Cardiac fibroblast (primary cell): ENCODE measurements at regions not wholly inside any gene's neighbourhood (a gene's known extent, or its start where the extent isn't known, plus 50 kb on each side); places are given as distances from the start of the nearest gene placed in this dataset.

Experiments
- DNase-seq, 2 donors: peaks; one replicate each; pipeline versions ENCODE4 v3.0.0 to v3.0.0-alpha.2; 2010; ENCODE audit warnings: low read depth in 2 of 2
- H3K4me3 ChIP-seq, 2 donors: replicated peaks in 1 of 2; 1 replicate in 1 of 2; 2 replicates in 1 of 2; pipeline ENCODE4 v1.5.1; 2011; ENCODE audit warnings: low read depth in 2 of 2, low read length in 2 of 2, mild to moderate bottlenecking in 2 of 2, moderate library complexity in 1 of 2
- CTCF ChIP-seq: IDR thresholded peaks from one replicate; pipeline ENCODE4 v1.5.1; 2011; ENCODE audit warnings: low read depth, mild to moderate bottlenecking, low read length, inconsistent platforms

DNA sequence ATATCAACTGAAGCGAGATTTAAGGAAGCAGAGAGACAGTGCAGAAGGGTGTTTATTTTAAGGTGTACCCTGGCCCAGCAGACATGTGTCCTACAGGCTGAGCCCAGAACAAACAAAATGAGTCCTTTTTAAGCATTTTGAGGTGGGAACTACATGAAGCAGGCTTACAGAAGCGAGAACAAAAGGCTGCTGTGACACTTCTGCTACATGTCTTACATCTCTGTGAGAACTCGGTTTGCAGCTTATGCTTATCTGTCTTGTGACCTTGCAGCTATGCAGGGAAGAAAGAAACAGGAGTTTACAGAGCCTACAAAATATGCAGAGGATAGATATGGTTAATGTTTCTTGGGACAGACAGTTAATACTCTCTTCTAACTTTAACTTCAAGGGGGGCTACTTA is 295.9 kb downstream of the CEMIP2 start:
- no peak for DNase-seq
- H3K4me3 ChIP-seq, result no peak overlapping the region
- no peak for TF ChIP-seq CTCF

- TF ChIP-seq CTCF, result no peak
- H3K4me3 ChIP-seq, result no peak overlapping the region
- no peak for DNase-seq
Measured at GRCh38 chr9:71465392-71465791, 302.9 kb downstream of the CEMIP2 start.

DNA sequence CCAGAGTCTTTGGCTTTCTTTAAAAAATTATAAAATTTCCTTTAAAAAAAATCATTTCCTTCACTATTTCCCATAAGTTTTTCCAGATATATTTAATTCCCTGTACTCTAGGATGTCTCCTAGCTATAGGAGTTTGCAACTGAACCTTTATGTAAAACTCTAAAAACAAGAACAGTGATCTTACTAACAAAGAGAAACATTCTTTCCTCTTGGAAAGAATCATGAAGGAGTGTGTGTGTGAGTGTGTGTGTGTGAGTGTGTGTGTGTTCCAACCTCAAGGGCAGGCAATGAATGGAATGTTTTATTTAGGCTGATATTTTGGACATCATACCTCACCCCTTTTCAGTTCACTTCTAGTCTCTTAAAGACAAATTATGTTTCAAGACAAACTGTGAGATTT is 309.2 kb downstream of the CEMIP2 start:
- TF ChIP-seq CTCF, result no peak

GRCh38 chr9:71446473-71447411 is 321.6 kb downstream of the CEMIP2 start:
- no peak for TF ChIP-seq CTCF
- peak overlapping the region; percentile 40 to 44 for H3K4me3 ChIP-seq
- peak; percentile 57 to 60 for DNase-seq

More for the DNA sequence above, 309.2 kb downstream of the CEMIP2 start:
- H3K4me3 ChIP-seq, result no peak overlapping the region
- DNase-seq, result no peak

DNA sequence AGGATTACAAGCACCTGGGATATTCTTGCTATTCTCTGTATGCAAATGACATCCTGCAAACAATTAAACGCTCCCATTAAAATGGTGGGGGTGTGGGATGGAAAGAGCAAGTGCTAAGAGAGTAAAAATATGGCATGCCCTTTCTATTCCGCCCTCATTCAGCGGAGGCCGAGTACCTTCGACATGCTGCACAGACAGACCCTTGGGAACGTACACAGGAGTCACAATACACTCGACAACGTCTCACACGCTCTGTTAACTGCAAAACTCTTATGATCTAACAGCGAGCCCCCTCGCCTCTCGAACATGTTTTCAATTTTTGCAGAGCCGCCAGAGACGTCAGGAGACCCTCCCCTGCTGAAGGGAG is 322.2 kb downstream of the CEMIP2 start:
- no peak for TF ChIP-seq CTCF
- no peak for DNase-seq
- peak overlapping the region in 1 of 2 donors; percentile 44 for H3K4me3 ChIP-seq

- no peak overlapping the region for H3K4me3 ChIP-seq
- no peak for TF ChIP-seq CTCF
- no peak for DNase-seq
Measured at GRCh38 chr9:71442937-71443336, 321.5 kb upstream of the TRPM3 start.
